NCI-H1694 treated with DMSO at 0.1 percent for 48 hours (cell line): ENCODE measurements at regions not wholly inside any gene's neighbourhood (a gene's known extent, or its start where the extent isn't known, plus 50 kb on each side); places are given as distances from the start of the nearest gene placed in this dataset.
"Not testable (repeated sequence)": the region's sequence is repeated elsewhere in the genome, so short reads cannot be mapped to it uniquely, and the experiment has no call there.

ENCODE experiments used
- DNase-seq: peaks from one replicate; lab custom pipeline; 2025; lab: John Stamatoyannopoulos, UW

GRCh38 chr1:163574119-163574518, 252.4 kb downstream of the NUF2 start:
- no peak for DNase-seq

- no peak for DNase-seq
Observed at GRCh38 chr1:163580926-163581325, 259.2 kb downstream of the NUF2 start.

- DNase-seq = no peak
Observed at GRCh38 chr1:163583661-163584181, 262.0 kb downstream of the NUF2 start.

GRCh38 chr1:163585796-163586195, 264.0 kb downstream of the NUF2 start:
- no peak for DNase-seq

- DNase-seq = no peak
Observed at GRCh38 chr1:163588796-163589195, 267.0 kb downstream of the NUF2 start.

- DNase-seq = no peak
Observed at GRCh38 chr1:163589735-163590134, 268.0 kb downstream of the NUF2 start.

- DNase-seq = not testable (repeated sequence)
Observed at GRCh38 chr1:163591131-163591530, 269.4 kb downstream of the NUF2 start.

GRCh38 chr1:163592623-163593022, 270.9 kb downstream of the NUF2 start:
- not testable (repeated sequence) for DNase-seq

- DNase-seq = not testable (repeated sequence)
Observed at GRCh38 chr1:163596106-163596505, 274.4 kb downstream of the NUF2 start.

GRCh38 chr1:163596541-163597258, 274.9 kb downstream of the NUF2 start:
- DNase-seq = no peak

- DNase-seq = no peak
Observed at GRCh38 chr1:163604321-163604720, 282.6 kb downstream of the NUF2 start.

GRCh38 chr1:163604896-163605295, 283.1 kb downstream of the NUF2 start:
- DNase-seq = no peak

- DNase-seq = no peak
Observed at GRCh38 chr1:163608979-163609378, 287.2 kb downstream of the NUF2 start.

- no peak for DNase-seq
Observed at GRCh38 chr1:163609858-163610257, 288.1 kb downstream of the NUF2 start.

GRCh38 chr1:163610486-163610885, 288.7 kb downstream of the NUF2 start:
- no peak for DNase-seq

GRCh38 chr1:163614361-163614760, 292.6 kb downstream of the NUF2 start:
- no peak for DNase-seq

GRCh38 chr1:163628034-163628773, 306.4 kb downstream of the NUF2 start:
- no peak for DNase-seq

GRCh38 chr1:163632269-163632668, 310.5 kb downstream of the NUF2 start:
- DNase-seq = no peak

- no peak for DNase-seq
Observed at GRCh38 chr1:163633366-163633765, 311.6 kb downstream of the NUF2 start.

- DNase-seq = not testable (repeated sequence)
Observed at GRCh38 chr1:163645676-163646075, 323.9 kb downstream of the NUF2 start.

GRCh38 chr1:163650624-163651023, 328.9 kb downstream of the NUF2 start:
- peak; percentile 26 for DNase-seq

- no peak for DNase-seq
Observed at GRCh38 chr1:163652441-163652840, 330.7 kb downstream of the NUF2 start.

- DNase-seq = no peak
Observed at GRCh38 chr1:163655565-163655964, 333.8 kb downstream of the NUF2 start.
